ENCODE measurements at regions not wholly inside any gene's neighbourhood (a gene's known extent, or its start where the extent isn't known, plus 50 kb on each side); places are given as distances from the start of the nearest gene placed in this dataset.

- no peaks in the 10 kb centered on the region for H3K27me3 Mint-ChIP-seq (ENCODE audit: unreplicated experiment)
- DNase-seq = no peak
- no peak for TF ChIP-seq CTCF (IDR thresholded peaks at IDR 0.05; ENCODE audit: partially characterized antibody, unreplicated experiment)
- H3K9me3 Mint-ChIP-seq (ENCODE audit: unreplicated experiment) = no peaks in the 10 kb centered on the region
- H3K4me3 Mint-ChIP-seq (ENCODE audit: unreplicated experiment) = no peak overlapping the region
- peaks cover 7% of the 10 kb centered on the region for H3K36me3 Mint-ChIP-seq (ENCODE audit: unreplicated experiment)
- no peak overlapping the region for H3K27ac Mint-ChIP-seq (ENCODE audit: unreplicated experiment)
- H3K4me1 Mint-ChIP-seq (ENCODE audit: low read depth, unreplicated experiment) = no peaks in the 10 kb centered on the region
Observed at GRCh38 chr3:175988401-175988800, 1129.3 kb downstream of the NAALADL2 start.

GRCh38 chr3:175985781-175986180 lies 1126.6 kb downstream of the NAALADL2 start:
- Mint-ChIP-seq H3K27ac (ENCODE audit: unreplicated experiment) (no peak overlapping the region), H3K9me3 (ENCODE audit: unreplicated experiment) (no peaks in the 10 kb centered on the region), H3K36me3 (ENCODE audit: unreplicated experiment) (peaks cover 7% of the 10 kb centered on the region), H3K4me3 (ENCODE audit: unreplicated experiment) (no peak overlapping the region), H3K27me3 (ENCODE audit: unreplicated experiment) (no peaks in the 10 kb centered on the region), H3K4me1 (ENCODE audit: low read depth, unreplicated experiment) (no peaks in the 10 kb centered on the region)
- TF ChIP-seq CTCF (IDR thresholded peaks at IDR 0.05; ENCODE audit: partially characterized antibody, unreplicated experiment) = no peak
- DNase-seq = no peak

DNA sequence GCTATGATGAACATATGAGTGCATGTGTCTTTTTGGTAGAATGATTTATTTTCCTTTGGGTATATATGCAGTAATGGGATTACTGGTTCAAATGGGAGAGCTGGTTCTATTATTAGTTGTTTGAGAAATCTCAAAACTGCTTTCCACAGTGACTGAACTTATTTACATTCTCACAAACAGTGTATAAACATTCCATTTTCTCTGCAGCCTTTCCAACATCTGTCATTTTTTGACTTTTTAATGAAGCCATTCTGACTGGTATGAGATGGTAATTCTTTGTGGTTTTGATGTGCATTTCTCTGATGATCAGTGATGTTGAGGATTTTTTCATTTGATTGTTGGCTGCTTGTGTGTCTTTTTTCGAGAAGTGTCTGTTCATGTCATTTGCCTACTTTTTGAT lies 1124.2 kb downstream of the NAALADL2 start:
- Mint-ChIP-seq H3K27me3 (ENCODE audit: unreplicated experiment) (no peaks in the 10 kb centered on the region), H3K4me1 (ENCODE audit: low read depth, unreplicated experiment) (no peaks in the 10 kb centered on the region), H3K36me3 (ENCODE audit: unreplicated experiment) (peaks cover 7% of the 10 kb centered on the region), H3K27ac (ENCODE audit: unreplicated experiment) (no peak overlapping the region), H3K9me3 (ENCODE audit: unreplicated experiment) (no peaks in the 10 kb centered on the region), H3K4me3 (ENCODE audit: unreplicated experiment) (no peak overlapping the region)
- DNase-seq = no peak
- no peak for TF ChIP-seq CTCF (IDR thresholded peaks at IDR 0.05; ENCODE audit: partially characterized antibody, unreplicated experiment)

- Mint-ChIP-seq H3K36me3 (ENCODE audit: unreplicated experiment) (peaks cover 7% of the 10 kb centered on the region), H3K27ac (ENCODE audit: unreplicated experiment) (no peak overlapping the region), H3K4me1 (ENCODE audit: low read depth, unreplicated experiment) (no peaks in the 10 kb centered on the region), H3K27me3 (ENCODE audit: unreplicated experiment) (no peaks in the 10 kb centered on the region), H3K9me3 (ENCODE audit: unreplicated experiment) (peaks cover 1% of the 10 kb centered on the region), H3K4me3 (ENCODE audit: unreplicated experiment) (no peak overlapping the region)
- TF ChIP-seq CTCF (IDR thresholded peaks at IDR 0.05; ENCODE audit: partially characterized antibody, unreplicated experiment) = no peak
- DNase-seq = no peak
Observed at GRCh38 chr3:175980486-175981090, 1121.5 kb downstream of the NAALADL2 start.

GRCh38 chr3:175977968-175978752 lies 1119.0 kb downstream of the NAALADL2 start:
- Mint-ChIP-seq H3K36me3 (ENCODE audit: unreplicated experiment) (peaks cover 7% of the 10 kb centered on the region), H3K4me3 (ENCODE audit: unreplicated experiment) (no peak overlapping the region), H3K27ac (ENCODE audit: unreplicated experiment) (no peak overlapping the region), H3K9me3 (ENCODE audit: unreplicated experiment) (peaks cover 1% of the 10 kb centered on the region), H3K27me3 (ENCODE audit: unreplicated experiment) (no peaks in the 10 kb centered on the region), H3K4me1 (ENCODE audit: low read depth, unreplicated experiment) (no peaks in the 10 kb centered on the region)
- no peak for DNase-seq
- TF ChIP-seq CTCF (IDR thresholded peaks at IDR 0.05; ENCODE audit: partially characterized antibody, unreplicated experiment) = no peak

Measured in glutamatergic neuron (in vitro differentiated cells).